IPS DF 4.7 (cell line): ENCODE measurements at regions not wholly inside any gene's neighbourhood (a gene's known extent, or its start where the extent isn't known, plus 50 kb on each side); places are given as distances from the start of the nearest gene placed in this dataset.
"Not testable (repeated sequence)": the region's sequence is repeated elsewhere in the genome, so short reads cannot be mapped to it uniquely, and the experiment has no call there.

Experiments used
- DNase-seq: peaks from one replicate; pipeline ENCODE4 v3.0.0-alpha.2; 2013; ENCODE audit warnings: low spot score; ENCODE audit errors: extremely low read depth

- no peak for DNase-seq
These were observed 151.6 kb downstream of the SLITRK1 start for GRCh38 chr13:83730674-83731073.

- no peak for DNase-seq
These were observed 159.8 kb downstream of the SLITRK1 start for GRCh38 chr13:83722443-83722842.

GRCh38 chr13:83716121-83716520 is 166.2 kb downstream of the SLITRK1 start:
- DNase-seq = no peak

- DNase-seq = no peak
These were observed 168.0 kb downstream of the SLITRK1 start for GRCh38 chr13:83714236-83714635.

GRCh38 chr13:83710133-83710515 is 172.2 kb downstream of the SLITRK1 start:
- DNase-seq = no peak

- no peak for DNase-seq
These were observed 172.7 kb downstream of the SLITRK1 start for GRCh38 chr13:83709426-83710132.

GRCh38 chr13:83702021-83702420 is 180.3 kb downstream of the SLITRK1 start:
- DNase-seq = no peak

- DNase-seq = peak; percentile 14
These were observed 189.5 kb downstream of the SLITRK1 start for GRCh38 chr13:83692800-83693199.

- no peak for DNase-seq
These were observed 190.3 kb downstream of the SLITRK1 start for GRCh38 chr13:83691966-83692365.

- DNase-seq = no peak
These were observed 200.7 kb downstream of the SLITRK1 start for GRCh38 chr13:83681547-83681946.

GRCh38 chr13:83677985-83678384 is 204.3 kb downstream of the SLITRK1 start:
- DNase-seq = no peak

- no peak for DNase-seq
These were observed 209.7 kb downstream of the SLITRK1 start for GRCh38 chr13:83672612-83673011.

GRCh38 chr13:83667606-83668005 is 214.7 kb downstream of the SLITRK1 start:
- DNase-seq = no peak

GRCh38 chr13:83666141-83666540 is 216.1 kb downstream of the SLITRK1 start:
- DNase-seq = no peak

GRCh38 chr13:83657281-83657680 is 225.0 kb downstream of the SLITRK1 start:
- no peak for DNase-seq

- not testable (repeated sequence) for DNase-seq
These were observed 239.7 kb downstream of the SLITRK1 start for GRCh38 chr13:83642617-83643016.

GRCh38 chr13:83634601-83635000 is 247.7 kb downstream of the SLITRK1 start:
- DNase-seq = no peak

GRCh38 chr13:83633746-83634145 is 248.5 kb downstream of the SLITRK1 start:
- DNase-seq = no peak

GRCh38 chr13:83622422-83622784 is 259.9 kb downstream of the SLITRK1 start:
- DNase-seq = no peak

- DNase-seq = no peak
These were observed 260.4 kb downstream of the SLITRK1 start for GRCh38 chr13:83621765-83622421.

GRCh38 chr13:83620530-83621220 is 261.6 kb downstream of the SLITRK1 start:
- DNase-seq = no peak

GRCh38 chr13:83618966-83619365 is 263.3 kb downstream of the SLITRK1 start:
- DNase-seq = no peak

GRCh38 chr13:83613524-83613923 is 268.8 kb downstream of the SLITRK1 start:
- DNase-seq = no peak
